Inferior parietal cortex (tissue), 1 donor: ENCODE measurements at regions not wholly inside any gene's neighbourhood (a gene's known extent, or its start where the extent isn't known, plus 50 kb on each side); places are given as distances from the start of the nearest gene placed in this dataset.

Source experiments
- DNase-seq: peaks from one replicate; pipeline ENCODE4 v3.0.0-alpha.2; 2016; ENCODE audit errors: extremely low spot score

DNA sequence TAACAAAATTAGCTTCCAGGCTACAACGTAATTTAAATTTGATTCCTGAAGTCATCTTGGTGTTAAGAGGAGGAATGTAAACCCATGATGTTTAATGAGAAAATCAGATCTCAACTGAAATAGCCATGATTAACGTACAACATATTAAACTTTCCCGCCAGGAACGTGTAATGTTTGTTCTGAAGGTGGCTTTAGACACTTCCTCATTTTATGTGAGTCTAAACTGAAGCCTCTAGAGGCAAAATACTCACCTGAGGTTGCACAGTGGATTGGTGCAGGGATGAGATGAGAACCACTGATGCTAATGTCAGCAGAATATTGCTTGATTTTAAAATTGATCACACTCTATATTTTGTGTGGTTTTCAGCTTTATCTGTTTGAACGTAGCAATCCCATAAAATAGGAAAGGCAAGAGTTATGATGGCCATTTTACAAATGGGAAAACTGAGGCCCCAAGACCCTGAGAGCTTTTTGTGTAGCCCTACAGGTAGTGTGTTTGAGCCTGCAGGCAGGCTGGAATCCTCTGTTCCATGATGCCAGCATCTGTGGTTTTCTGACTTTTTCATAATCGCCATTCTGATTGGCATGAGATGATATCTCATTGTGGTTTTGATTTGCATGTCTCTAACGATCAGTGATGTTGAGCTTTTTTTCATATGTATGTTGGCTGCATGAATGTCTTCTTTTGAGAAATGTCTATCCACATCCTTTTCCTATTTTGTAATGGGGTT lies 243.7 kb upstream of the BMPER start:
- DNase-seq = no peak

DNA sequence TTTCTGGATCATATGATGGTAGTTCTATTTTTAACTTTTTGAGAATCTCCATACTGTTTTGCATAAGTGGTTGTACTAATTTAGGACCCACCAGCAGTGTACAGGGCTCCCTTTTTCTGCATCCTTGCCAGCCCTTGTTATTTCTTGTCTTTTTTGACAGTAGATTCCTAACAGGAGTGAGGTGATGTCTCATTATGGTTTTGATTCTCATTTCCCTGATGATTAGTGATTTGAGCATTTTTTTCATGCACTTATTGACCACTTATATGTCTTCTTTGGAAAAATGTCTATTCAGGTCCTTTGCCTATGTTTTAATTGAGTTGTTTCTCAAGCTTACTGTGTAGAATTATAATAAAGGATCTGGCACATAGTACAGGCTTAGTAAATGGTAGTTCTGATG lies 238.8 kb upstream of the BMPER start:
- DNase-seq = no peak

DNA sequence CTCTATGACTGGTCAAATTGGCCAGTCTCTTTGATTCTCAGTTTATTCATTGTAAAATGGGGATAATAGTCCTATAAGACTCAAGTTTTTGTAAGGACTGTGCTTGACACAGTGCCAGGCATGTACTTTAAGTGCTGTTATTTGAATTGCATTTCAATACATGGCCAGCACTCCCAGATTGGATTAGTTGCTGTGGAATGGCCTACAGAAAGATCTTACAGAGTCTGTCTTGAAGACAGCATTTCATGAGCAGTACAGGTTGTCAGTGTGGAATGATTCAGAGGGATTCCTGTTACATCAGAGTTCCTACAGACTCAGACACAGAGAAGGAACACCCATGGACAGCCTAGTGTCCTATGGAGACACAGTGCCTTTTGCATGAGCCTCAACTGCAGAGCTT lies 238.1 kb upstream of the BMPER start:
- DNase-seq = no peak

DNA sequence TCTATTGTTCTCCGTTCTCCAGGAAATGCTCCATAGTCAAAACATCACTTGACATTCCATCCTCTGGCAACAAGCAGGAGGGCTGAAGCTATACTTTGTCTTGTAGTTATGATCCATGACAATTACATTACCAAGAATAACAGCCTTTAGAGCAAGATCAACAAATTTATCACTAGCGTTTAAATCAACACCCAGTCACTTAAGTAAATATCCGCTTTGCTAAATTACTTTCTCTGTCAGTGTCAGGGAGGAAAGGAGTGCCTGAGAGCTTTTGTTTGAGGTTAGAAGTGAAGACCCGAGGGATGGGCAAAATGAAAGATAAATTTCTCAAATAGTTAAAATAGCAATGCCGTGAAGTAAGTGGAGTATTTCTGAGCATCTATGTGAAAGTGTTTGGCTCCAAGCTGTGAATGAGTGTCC lies 236.1 kb upstream of the BMPER start:
- no peak for DNase-seq

DNA sequence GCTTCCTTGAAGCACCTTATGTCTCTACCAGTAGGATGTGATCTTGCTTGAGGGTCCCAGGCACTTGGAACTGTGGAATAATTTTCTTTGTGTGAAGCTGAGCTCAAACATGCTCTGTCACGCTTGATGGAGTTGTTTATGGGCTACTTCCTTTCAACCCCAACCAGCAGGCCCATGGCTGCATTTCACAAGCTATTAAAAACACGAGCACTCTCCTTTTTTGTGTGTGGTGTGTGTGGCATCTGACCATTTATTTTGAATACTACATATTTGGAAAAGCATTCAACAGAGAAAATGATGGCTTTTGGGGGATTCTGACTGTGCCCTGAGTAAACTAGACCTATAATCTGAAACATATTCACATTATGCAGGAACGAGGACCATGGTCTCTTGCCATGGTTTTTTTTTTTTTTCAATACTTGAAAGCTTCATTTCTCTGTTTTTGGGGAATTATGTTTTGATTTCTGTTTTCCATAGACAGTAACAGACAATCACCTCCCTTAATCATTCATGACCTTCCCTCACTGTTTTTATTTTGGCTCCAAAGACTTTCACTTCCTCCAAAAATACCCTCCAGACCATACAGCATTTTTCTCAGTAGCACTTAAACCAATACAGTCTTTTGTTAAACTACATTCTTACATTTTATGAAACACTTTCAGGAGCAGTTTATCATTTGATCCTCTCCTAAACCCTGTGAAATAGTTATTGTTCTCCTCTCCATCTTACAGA lies 233.6 kb upstream of the BMPER start:
- DNase-seq = no peak

DNA sequence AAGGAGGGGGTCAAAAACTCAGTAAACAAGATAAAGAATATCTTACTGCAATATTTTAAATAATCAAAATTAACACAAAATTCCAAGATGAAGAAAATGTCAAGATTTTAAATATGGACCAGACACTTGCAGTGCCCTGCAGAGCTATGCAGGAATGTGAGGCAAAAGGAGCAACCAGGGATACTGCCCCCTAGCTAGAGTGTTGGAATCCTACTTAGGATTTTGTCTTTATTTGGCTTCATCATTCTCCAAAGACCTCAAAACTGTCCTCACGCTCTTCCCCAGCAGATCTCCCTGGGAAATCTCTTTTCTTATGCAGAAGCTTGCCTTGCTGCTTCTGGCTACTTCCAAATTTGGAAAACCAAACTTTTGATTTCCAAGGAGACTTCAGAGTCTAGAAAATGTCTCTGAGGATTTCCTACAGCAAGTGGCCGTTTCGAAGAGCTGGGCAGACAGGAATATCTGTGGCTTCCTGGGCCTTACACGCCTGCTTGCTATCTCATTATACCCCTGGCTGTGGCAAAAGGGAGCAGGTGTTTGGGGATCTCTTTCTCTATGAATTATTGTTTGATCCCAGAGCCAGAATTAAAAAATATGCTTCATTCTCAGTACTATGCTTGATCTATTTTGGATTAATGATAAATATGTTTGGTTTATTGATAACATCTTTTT lies 232.2 kb upstream of the BMPER start:
- no peak for DNase-seq

DNA sequence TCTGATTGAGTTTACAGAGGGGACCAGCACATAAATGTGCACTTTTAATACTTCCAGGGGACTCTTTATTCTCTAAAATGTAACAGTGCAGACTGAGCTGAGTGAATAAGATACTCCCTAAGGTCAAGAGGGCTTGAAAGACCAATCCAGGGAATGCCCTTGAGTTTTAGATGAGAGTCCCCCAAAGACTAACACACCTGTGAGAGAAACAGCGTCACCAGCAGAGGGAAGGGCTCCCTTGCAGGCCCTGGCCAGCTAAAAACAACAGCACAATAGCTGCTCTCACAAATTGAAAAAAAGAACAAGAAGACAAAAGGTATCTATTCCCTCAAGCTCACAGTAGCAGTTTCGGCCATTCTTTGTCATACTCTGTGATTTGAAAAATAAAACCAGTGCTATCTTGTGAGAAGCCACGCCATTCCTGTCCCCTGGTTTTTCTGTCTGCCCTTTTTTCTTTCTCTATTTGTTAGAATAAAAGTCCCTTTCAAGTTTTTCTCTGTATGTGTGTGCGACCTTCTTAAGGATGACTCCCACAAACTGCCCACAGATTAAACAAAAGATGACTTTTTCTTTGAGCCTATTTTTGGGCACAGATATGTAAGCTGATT lies 230.4 kb upstream of the BMPER start:
- DNase-seq = no peak

DNA sequence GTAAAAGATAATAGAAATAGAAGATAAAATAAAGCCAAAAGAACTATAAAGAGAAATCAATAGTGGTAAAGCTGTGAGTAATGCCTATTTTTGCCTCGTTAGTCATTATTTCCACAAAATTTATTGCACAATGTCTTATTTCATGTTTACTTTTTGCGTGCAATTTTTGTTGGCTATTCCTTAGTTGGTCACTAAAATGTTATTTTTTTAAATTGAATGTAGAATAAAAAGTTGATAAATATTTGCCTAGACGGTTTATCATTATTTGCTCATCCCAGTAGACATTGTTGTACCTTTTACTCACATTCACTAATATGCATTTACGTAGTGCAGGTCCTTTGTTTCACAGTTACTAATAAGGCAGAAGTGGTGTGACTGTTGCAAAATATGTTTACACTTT lies 227.8 kb upstream of the BMPER start:
- DNase-seq = no peak

DNA sequence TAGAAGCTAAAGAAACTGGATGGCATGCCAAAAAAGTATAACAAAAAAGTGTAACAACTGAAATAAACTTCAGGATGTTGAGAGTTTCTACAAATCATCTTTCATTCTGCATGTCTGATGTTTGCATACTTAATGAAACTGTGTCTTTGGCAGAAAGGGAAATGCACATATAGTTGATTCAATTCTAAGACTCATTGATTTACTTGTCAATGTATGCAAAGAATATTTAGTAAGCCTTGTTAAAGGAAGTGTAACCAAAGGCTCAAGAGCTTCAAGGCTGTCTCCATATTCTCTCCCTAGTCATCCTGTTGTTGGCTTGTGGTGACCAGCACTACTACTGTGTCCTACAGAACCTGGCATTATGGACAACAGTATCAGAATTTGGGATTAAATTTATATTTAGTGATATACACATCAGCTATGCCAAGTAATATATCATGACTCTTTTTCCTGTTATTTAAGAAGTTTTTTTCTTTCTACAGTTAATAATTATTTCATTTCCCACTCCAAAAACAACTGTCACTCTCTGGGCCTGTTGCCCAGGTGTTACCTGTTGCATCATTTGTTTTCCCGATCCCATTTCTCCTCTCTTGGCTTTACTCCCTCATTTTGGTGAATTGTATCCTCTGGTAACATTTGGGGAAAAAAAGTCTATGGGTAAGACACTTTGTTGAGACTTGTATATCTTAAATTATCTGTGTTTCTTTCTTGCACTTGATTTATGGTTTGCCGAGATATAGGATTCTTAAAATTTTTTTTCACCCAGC lies 226.6 kb upstream of the BMPER start:
- DNase-seq = no peak

DNA sequence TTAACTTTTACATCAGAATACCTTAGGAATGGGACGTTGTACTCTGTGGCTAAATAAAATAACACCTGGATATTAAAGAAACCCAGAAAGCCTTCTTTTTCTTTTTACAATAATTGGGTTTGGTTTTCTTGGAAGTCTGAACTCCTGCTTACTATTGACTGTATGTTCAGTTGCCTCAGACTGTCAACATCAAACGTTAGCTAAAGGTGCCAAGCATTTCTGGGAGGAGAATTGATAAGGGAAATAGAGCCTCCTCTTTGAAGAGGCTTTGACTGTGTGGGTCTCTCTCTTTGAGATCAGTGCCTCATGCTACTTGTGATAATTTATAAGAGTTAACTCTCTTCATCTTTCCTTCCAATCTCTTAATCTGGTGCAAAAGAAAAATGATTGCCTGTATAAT lies 224.7 kb upstream of the BMPER start:
- no peak for DNase-seq

DNA sequence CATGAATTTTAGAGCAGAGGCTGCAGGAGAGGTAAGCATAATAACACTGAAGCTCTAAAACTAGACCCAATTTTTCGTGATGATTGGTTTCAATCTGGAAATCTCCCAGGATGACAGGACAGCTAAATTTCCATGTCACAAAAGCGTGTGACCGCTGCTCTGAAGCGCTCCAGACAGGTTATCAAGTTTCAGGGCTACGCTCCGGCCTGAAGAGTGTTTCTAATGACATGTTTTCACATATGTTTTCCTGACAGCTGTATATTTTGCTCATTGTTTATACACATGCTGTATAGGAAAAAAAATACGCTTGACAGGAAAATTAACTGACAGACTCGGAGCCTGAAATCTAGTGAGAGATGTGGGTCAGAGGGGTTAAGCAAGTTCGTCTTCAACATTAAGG lies 219.8 kb upstream of the BMPER start:
- DNase-seq = no peak

DNA sequence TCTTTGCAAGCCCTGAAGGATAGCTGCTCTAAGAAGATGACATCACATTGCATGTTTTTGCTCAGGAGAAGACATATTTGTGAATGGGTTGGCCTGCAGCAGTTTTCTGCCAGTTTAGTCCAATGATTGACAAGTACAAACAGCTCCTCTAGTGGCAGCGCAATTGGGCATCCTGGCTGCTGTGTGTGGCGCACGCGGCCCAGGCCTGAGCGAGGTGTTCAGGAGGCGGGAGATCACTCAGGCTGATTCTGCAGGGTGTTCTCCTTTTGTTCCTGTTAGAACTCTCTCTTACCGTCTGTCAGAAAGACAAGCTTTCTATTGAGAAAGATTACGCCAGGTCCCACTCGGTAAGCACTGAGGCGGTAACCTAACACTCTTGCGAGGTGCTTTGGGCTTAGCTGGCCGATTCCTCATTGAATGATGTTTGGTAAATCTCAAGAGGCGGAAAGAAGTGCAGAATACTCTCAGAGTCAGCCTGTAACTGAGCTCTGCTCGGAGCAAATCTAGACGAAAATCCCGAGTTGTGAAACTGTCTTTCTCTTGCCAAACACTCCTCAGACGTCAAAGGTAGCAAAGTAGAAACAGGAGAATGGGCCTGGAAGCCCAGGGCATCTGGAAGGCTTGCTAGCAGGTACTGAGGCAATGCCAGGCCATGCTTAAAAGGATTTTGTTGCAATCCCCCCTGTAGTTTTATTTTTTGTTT lies 219.2 kb upstream of the BMPER start:
- no peak for DNase-seq

DNA sequence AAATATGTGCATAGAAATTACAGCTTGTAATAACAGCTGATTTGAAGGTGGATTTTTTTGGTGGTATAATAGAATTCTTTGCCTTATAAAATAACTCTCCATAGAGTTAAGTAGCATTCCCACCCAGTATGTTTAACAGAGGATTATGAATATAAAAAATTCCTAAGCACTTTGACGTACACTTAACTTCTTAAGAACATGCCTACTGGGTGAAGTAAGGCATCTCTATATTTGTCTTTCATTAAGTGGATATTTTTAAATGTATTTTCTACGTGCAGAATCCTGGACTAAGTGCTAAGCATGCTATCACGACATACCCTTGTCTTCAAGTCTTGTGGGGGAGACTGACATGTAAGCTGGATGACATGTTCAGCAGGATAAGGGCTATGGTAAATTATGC lies 217.7 kb upstream of the BMPER start:
- no peak for DNase-seq

DNA sequence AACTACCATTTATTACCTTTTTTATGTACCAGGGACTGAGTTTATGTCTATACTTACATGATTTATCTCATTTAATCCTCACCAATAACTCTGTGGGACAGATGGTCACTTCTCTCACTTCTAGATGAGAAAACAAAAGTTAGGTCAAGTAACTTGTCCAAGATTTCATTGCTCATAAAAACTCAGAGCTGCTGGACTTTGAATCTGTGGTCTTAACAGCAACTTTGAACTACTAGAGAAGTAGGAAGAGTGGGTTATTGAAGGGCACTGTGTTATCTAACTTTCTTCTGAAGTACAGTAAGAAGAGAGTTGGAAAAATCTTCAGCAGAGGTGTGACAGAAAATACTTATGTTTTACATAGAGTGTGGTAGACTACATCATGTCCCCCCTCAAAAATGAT lies 214.2 kb upstream of the BMPER start:
- DNase-seq = no peak

DNA sequence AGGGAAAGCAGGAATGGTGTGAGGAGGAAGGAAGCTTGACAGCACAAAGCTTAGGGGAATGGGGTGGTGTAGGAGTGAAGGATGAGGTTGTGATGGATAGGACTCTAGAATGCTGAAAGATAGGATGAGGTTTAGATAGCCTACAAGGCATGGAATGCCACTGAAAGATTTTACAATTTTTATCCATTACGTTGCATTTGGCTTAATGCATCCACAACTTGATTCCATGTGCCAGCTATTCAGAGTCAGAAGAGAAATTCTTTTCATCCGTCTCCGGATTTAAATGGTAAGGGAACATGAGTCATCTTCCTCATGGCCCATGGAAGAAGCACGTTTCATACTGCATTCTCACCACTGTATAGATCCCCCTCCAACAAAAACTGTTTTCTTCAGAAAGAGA lies 212.4 kb upstream of the BMPER start:
- no peak for DNase-seq

DNA sequence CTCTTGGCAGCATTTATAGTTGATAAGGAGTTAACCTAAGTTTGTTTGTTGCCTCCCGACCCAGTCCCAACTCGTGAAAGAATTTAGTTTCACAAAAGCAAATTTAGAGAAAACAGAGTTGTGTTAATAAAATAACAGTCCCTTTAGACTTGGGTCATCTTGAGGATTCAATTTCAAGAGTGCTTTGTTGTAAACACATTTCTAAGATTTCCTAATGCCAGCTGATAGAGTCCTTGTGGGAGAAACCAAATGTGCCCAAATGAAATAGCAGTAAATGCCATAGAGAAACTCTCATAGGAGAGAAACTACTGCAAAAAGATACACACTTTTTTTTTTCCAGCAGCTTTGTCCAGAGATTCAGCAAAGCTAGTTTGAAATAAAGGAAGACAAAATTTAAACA lies 211.3 kb upstream of the BMPER start:
- DNase-seq = no peak

DNA sequence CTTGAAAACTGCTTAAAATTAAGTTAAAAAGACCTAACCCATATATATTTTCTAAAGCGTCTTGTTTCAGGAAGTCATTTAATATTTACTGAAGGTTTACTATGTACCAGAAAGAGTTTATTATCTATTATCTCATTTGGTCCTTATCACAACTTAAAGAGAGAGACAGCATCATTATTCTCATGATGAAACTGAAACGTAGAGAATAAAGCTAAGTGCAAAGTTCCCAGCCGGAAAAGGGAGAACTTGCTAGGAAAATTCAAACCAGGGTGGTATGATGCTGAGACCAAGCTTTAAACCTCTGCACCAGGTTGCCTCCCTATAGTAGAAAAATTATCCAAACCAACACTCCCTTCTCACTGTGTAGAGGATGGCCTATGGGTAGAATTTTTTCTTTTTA lies 207.7 kb upstream of the BMPER start:
- no peak for DNase-seq

DNA sequence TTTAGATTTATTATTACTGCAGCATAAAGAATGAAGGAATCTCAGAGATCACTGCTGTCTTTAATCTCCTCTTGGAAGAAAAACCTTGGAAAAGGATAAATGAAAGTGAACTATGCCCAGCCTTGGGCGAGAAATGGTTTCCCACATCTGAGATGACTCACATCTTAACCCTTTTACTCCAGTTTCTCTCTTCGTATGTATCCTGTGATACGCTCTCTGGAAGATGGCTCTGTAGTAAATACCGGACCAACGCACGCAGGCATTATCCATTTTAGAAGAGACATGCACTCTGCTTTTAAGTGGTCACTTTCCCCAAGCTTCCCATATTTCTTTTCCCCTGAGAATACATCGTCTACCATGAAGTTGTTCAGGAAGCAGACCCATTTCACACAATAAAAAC lies 207.3 kb upstream of the BMPER start:
- no peak for DNase-seq

DNA sequence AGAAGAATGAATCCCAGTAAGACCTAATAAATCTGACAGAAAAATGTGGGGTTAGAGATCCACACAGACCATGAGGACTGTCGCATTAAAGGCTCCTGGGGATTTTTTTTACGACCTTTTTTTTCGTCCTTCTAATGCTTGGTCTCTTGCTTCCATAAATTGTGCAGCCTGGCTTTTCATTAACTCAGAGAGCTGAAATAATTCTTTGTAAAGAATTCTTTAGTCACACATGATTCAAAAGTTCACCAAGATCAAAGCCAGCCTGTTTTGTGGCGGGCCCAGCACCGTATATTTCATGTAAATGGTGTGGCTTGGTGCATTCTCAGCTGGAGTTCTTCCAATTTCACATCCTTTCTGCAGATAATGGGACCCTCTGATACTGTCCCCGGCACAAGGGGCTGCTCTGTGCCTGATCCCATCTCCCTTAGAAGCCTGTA lies 206.6 kb upstream of the BMPER start:
- DNase-seq = no peak

DNA sequence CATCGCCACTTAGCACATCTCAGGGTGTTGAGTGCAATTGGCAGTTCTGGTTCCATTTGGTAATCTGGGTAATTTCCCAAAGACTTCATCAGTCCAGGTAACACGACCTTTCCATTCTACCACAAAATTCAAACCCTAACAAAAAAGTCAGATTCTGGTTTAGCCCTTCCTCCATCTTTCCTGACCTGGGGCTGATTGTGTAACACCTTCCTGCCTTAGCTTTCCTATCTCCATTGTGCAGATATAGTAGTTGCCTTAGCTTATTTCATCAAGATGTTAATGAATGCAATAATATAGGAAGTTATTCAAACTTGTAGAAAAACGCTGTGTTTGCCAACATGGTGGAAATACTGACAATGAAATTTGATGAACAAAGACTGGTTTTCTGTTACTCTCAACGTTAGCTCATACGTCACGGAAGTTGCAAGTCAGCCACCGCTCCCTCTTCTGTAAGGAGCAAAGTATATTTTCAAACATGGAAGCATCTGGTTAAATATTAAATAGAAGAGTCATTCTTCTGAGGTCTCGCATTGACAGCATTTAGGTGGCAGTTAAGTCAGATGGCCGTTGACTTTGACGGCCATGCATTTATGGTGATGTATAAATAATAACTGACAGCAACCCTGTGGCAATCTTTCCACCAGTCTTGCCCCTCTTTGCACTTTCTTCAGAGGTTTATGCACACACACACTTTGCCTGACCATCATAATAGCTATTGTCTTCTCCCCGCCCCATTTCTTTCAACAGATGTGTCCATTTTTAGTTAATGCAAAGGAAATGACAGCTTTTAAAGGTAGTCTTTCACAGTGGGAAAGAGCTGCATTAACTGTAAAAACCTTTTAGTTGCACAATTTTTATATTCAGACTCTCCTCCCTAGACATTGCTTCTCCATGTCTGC lies 205.1 kb upstream of the BMPER start:
- no peak for DNase-seq
